ENCODE measurements at regions not wholly inside any gene's neighbourhood (a gene's known extent, or its start where the extent isn't known, plus 50 kb on each side); places are given as distances from the start of the nearest gene placed in this dataset.

DNA sequence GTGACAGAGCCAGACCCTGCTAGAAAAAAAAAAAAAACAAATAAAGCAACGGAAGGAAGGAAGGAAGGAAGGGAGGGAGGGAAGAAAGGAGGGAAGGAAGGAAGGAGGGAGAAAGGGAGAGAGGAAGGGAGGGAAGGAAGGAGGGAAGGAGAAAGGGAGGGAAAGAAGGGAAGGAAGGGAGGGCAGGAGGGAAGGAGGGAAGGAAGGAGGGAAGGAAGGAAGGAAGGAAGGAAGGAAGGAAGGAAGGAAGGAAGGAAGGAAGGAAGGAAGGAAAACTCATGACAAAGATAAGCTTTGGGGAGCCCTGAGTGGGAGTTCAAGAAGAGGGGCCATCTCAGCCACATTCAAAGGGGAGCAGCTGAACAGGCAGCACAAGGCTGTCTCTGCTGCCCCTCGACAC, 124.7 kb upstream of the MGMT start:
- WGBS (ENCODE audit: insufficient coverage, low coverage, low lambda C conversion rate, missing lambda C conversion rate): 18% methylated on average over 1 of the region's 2 CpGs

GRCh38 chr10:129343141-129343540, 123.9 kb upstream of the MGMT start:
- no peaks in the 10 kb centered on the region for H3K4me1 ChIP-seq
- ATAC-seq: no peak
- 72% methylated on average over 5 of the region's 9 CpGs for WGBS (ENCODE audit: insufficient coverage, low coverage, low lambda C conversion rate, missing lambda C conversion rate)
- no peaks in the 10 kb centered on the region for H3K9me3 ChIP-seq
- no peak for DNase-seq
- no peak overlapping the region for H3K4me3 ChIP-seq
- intact Hi-C loops (cut with DNase I): no loop called here
- no peak overlapping the region for H3K27ac ChIP-seq
- no peaks in the 10 kb centered on the region for H3K36me3 ChIP-seq
- no peaks in the 10 kb centered on the region for H3K27me3 ChIP-seq
- TF ChIP-seq, protein P1, sequence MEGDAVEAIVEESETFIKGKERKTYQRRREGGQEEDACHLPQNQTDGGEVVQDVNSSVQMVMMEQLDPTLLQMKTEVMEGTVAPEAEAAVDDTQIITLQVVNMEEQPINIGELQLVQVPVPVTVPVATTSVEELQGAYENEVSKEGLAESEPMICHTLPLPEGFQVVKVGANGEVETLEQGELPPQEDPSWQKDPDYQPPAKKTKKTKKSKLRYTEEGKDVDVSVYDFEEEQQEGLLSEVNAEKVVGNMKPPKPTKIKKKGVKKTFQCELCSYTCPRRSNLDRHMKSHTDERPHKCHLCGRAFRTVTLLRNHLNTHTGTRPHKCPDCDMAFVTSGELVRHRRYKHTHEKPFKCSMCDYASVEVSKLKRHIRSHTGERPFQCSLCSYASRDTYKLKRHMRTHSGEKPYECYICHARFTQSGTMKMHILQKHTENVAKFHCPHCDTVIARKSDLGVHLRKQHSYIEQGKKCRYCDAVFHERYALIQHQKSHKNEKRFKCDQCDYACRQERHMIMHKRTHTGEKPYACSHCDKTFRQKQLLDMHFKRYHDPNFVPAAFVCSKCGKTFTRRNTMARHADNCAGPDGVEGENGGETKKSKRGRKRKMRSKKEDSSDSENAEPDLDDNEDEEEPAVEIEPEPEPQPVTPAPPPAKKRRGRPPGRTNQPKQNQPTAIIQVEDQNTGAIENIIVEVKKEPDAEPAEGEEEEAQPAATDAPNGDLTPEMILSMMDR (IDR thresholded peaks at IDR 0.05): no peak
- TF ChIP-seq POLR2A (IDR thresholded peaks at IDR 0.05): no peak

More for the DNA sequence above, 124.7 kb upstream of the MGMT start:
- intact Hi-C loops (cut with DNase I): no loop called here
- H3K9me3 ChIP-seq: no peaks in the 10 kb centered on the region
- DNase-seq (no peak), ATAC-seq (no peak)
- no peaks in the 10 kb centered on the region for H3K36me3 ChIP-seq
- no peak overlapping the region for H3K4me3 ChIP-seq
- H3K4me1 ChIP-seq: no peaks in the 10 kb centered on the region
- no peaks in the 10 kb centered on the region for H3K27me3 ChIP-seq
- TF ChIP-seq, protein P1 (IDR thresholded peaks at IDR 0.05): no peak
- no peak for TF ChIP-seq POLR2A (IDR thresholded peaks at IDR 0.05)
- H3K27ac ChIP-seq: no peak overlapping the region

DNA sequence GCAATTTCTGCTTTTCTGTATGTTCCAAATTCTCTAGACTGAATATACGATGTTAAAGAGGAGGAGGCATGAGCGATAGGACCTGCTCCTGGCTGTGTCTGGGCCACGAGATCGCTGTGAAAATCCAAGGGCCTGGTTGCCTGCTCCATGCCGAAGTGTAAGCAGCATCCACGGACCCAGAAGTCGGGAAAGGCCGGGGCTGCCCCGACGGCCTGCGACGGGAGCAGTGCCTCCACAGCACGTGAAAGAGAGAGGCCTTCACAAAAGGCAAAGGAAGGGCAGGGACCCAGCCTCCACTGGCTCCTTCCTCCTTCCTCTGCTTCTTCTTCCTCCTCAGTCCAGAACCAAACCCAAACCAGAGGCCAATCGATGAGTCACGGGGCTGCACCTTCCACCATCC, 122.9 kb upstream of the MGMT start:
- intact Hi-C loops (cut with DNase I): no loop called here
- TF ChIP-seq POLR2A (IDR thresholded peaks at IDR 0.05): no peak
- TF ChIP-seq, protein P1 (IDR thresholded peaks at IDR 0.05): no peak
- no peak for ATAC-seq
- Histone ChIP-seq H3K4me1 (no peaks in the 10 kb centered on the region), H3K27me3 (no peaks in the 10 kb centered on the region), H3K9me3 (no peaks in the 10 kb centered on the region), H3K27ac (no peak overlapping the region), H3K4me3 (no peak overlapping the region), H3K36me3 (no peaks in the 10 kb centered on the region)
- WGBS (ENCODE audit: insufficient coverage, low coverage, low lambda C conversion rate, missing lambda C conversion rate): 93% methylated on average over 6 of the region's 15 CpGs
- DNase-seq: no peak

- intact Hi-C loops (cut with DNase I): no loop called here
Observed at GRCh38 chr10:129344731-129345355, 122.2 kb upstream of the MGMT start.

More at GRCh38 chr10:129344731-129345355, 122.2 kb upstream of the MGMT start:
- H3K4me3 ChIP-seq: no peak overlapping the region
- DNase-seq (no peak), ATAC-seq (no peak)
- no peaks in the 10 kb centered on the region for H3K27me3 ChIP-seq
- WGBS (ENCODE audit: insufficient coverage, low coverage, low lambda C conversion rate, missing lambda C conversion rate): 69% methylated on average over 12 of the region's 12 CpGs
- no peaks in the 10 kb centered on the region for H3K4me1 ChIP-seq
- no peaks in the 10 kb centered on the region for H3K36me3 ChIP-seq
- no peak overlapping the region for H3K27ac ChIP-seq
- no peak for TF ChIP-seq POLR2A (IDR thresholded peaks at IDR 0.05)
- TF ChIP-seq, protein P1 (IDR thresholded peaks at IDR 0.05): no peak
- H3K9me3 ChIP-seq: no peaks in the 10 kb centered on the region
